ENCODE measurements at regions not wholly inside any gene's neighbourhood (a gene's known extent, or its start where the extent isn't known, plus 50 kb on each side); places are given as distances from the start of the nearest gene placed in this dataset.

DNA sequence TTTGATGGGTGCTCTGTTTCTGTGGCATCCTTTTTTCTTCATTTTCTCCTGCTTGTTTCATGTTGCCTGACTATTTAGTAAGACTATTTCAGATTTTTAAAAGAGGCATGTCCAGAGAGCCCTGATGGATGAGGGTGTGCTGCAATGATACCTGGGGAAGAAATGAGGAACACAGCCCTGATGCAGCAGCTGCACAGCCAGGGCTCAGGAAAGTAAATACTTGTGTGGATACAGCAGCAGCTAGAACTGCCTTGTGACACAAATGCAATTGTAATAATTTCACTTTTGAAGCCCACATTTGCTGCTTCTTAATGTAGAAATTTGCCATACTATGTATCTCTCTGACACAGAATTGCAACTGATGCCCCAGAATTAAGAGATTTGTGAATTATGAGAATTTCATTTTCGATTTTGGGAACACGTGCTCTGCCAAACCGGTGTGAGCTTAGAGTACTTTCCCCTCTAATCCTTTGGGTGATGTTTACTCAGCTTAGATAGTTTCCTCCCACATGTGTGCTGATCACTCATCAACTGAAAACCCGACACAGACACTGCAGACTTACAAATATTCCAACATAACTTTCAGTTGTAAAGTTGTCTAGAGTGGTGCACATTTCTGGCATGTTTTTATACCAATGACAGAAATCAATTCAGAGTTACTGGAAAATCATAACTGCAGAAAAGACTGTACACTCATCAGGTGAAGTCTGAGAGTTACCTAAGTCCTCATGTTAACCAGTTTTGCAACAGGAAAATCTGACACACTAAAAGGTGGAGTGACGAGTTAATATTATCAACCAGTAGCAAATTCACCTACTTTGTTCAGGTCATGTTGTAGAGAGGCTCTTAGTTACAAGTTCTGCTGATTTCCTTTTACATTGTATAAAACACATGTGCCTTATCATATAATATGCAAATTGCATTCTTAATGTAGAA lies 383.4 kb downstream of the CBLN2 start:
- H3K4me3 ChIP-seq (ENCODE audit: low read length): peak overlapping the region; percentile 53
- no peaks in the 10 kb centered on the region for H3K79me2 ChIP-seq (ENCODE audit: low read length)
- peak overlapping the region; percentile 77 for H3K4me2 ChIP-seq (ENCODE audit: low read depth, low read length)
- no peaks in the 10 kb centered on the region for H3K9me2 ChIP-seq (replicated peaks; ENCODE audit: insufficient read depth, low read length)
- no peaks in the 10 kb centered on the region for H3K9me3 ChIP-seq (replicated peaks; ENCODE audit: insufficient read depth, low read length)
- peak; percentile 93 for DNase-seq
- peak overlapping the region; percentile 73 for H2AFZ ChIP-seq (ENCODE audit: low read length)
- TF ChIP-seq EZH2phosphoT487 (IDR thresholded peaks at IDR 0.05; ENCODE audit: low read length): no peak
- TF ChIP-seq, protein P1, sequence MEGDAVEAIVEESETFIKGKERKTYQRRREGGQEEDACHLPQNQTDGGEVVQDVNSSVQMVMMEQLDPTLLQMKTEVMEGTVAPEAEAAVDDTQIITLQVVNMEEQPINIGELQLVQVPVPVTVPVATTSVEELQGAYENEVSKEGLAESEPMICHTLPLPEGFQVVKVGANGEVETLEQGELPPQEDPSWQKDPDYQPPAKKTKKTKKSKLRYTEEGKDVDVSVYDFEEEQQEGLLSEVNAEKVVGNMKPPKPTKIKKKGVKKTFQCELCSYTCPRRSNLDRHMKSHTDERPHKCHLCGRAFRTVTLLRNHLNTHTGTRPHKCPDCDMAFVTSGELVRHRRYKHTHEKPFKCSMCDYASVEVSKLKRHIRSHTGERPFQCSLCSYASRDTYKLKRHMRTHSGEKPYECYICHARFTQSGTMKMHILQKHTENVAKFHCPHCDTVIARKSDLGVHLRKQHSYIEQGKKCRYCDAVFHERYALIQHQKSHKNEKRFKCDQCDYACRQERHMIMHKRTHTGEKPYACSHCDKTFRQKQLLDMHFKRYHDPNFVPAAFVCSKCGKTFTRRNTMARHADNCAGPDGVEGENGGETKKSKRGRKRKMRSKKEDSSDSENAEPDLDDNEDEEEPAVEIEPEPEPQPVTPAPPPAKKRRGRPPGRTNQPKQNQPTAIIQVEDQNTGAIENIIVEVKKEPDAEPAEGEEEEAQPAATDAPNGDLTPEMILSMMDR (IDR thresholded peaks at IDR 0.05; ENCODE audit: low read length): no peak
- no peak for TF ChIP-seq EZH2 (optimal IDR thresholded peaks at IDR 0.05; ENCODE audit: low read depth, low read length)
- peak overlapping the region; percentile 33; the same call in 1 of the 2 replicates for H3K9ac ChIP-seq (ENCODE audit: low read length)
- H3K36me3 ChIP-seq (replicated peaks; ENCODE audit: insufficient read depth, low read length): no peaks in the 10 kb centered on the region
- H3K4me1 ChIP-seq (ENCODE audit: low read length): peaks cover 23% of the 10 kb centered on the region
- H4K20me1 ChIP-seq (ENCODE audit: insufficient read depth, low read length): no peaks in the 10 kb centered on the region
- peak overlapping the region; percentile 80 for H3K27ac ChIP-seq (ENCODE audit: low read length)
- H3K27me3 ChIP-seq (replicated peaks; ENCODE audit: insufficient read depth, low read length): no peaks in the 10 kb centered on the region
- peaks cover 23% of the 10 kb centered on the region for H3F3A ChIP-seq (ENCODE audit: insufficient read depth, low read length)

DNA sequence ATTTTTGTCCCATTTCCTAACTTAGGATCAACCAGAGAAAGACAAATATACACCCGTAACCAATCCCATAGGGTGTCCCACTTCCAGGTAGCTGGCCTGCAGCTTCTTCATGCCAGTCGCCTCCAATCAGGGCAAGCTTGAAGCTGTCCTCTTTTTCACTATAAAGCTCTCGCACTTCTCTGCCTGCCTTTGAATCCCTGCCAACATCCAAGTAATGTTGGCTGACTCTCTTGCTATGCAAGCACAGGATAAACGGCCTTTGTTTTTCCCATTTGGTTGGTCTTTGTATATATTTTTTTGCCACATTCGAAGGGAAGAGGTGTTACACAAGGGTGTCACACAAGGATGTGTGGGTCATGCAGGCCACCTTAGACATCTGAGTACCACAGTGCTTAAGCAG lies 388.8 kb downstream of the CBLN2 start:
- Histone ChIP-seq H4K20me1 (ENCODE audit: insufficient read depth, low read length) (no peaks in the 10 kb centered on the region), H3K27me3 (replicated peaks; ENCODE audit: insufficient read depth, low read length) (no peaks in the 10 kb centered on the region), H3K4me2 (ENCODE audit: low read depth, low read length) (no peak overlapping the region), H3K9me2 (replicated peaks; ENCODE audit: insufficient read depth, low read length) (no peaks in the 10 kb centered on the region), H3K4me3 (ENCODE audit: low read length) (no peak overlapping the region), H3K9ac (ENCODE audit: low read length) (no peak overlapping the region), H2AFZ (ENCODE audit: low read length) (no peak overlapping the region), H3K9me3 (replicated peaks; ENCODE audit: insufficient read depth, low read length) (no peaks in the 10 kb centered on the region), H3F3A (ENCODE audit: insufficient read depth, low read length) (peaks cover 6% of the 10 kb centered on the region), H3K36me3 (replicated peaks; ENCODE audit: insufficient read depth, low read length) (no peaks in the 10 kb centered on the region), H3K4me1 (ENCODE audit: low read length) (peaks cover 10% of the 10 kb centered on the region), H3K79me2 (ENCODE audit: low read length) (no peaks in the 10 kb centered on the region), H3K27ac (ENCODE audit: low read length) (no peak overlapping the region)
- no peak for TF ChIP-seq EZH2 (optimal IDR thresholded peaks at IDR 0.05; ENCODE audit: low read depth, low read length)
- TF ChIP-seq, protein P1 (IDR thresholded peaks at IDR 0.05; ENCODE audit: low read length): no peak
- no peak for TF ChIP-seq EZH2phosphoT487 (IDR thresholded peaks at IDR 0.05; ENCODE audit: low read length)
- DNase-seq: no peak

DNA sequence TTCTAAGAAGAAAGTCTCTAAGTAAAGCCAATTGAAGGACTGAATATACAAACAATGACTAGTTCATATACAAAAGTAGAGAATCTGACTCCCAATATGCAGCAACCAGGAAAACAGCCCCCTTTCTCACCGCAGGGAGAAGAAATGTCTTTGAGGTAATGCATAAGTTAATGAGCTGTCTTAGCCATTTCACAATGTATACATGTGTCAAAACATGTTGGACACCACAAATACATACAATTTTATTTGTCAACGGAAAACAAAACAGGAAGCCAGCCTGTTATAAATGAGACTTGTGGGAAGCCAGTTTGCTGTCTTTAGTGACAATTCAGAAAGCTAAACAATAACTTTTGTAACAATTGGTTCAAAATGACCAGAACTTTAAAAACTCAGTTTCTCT lies 389.2 kb downstream of the CBLN2 start:
- no peaks in the 10 kb centered on the region for H3K79me2 ChIP-seq (ENCODE audit: low read length)
- no peaks in the 10 kb centered on the region for H4K20me1 ChIP-seq (ENCODE audit: insufficient read depth, low read length)
- peaks cover 8% of the 10 kb centered on the region; the same call in 1 of the 2 replicates for H3K4me1 ChIP-seq (ENCODE audit: low read length)
- no peaks in the 10 kb centered on the region for H3K9me2 ChIP-seq (replicated peaks; ENCODE audit: insufficient read depth, low read length)
- H3K36me3 ChIP-seq (replicated peaks; ENCODE audit: insufficient read depth, low read length): no peaks in the 10 kb centered on the region
- H2AFZ ChIP-seq (ENCODE audit: low read length): no peak overlapping the region
- no peak for DNase-seq
- peaks cover 2% of the 10 kb centered on the region; the same call in 1 of the 2 replicates for H3F3A ChIP-seq (ENCODE audit: insufficient read depth, low read length)
- no peak overlapping the region for H3K4me2 ChIP-seq (ENCODE audit: low read depth, low read length)
- no peaks in the 10 kb centered on the region for H3K27me3 ChIP-seq (replicated peaks; ENCODE audit: insufficient read depth, low read length)
- no peaks in the 10 kb centered on the region for H3K9me3 ChIP-seq (replicated peaks; ENCODE audit: insufficient read depth, low read length)
- TF ChIP-seq, protein P1 (IDR thresholded peaks at IDR 0.05; ENCODE audit: low read length): no peak
- TF ChIP-seq EZH2 (optimal IDR thresholded peaks at IDR 0.05; ENCODE audit: low read depth, low read length): no peak
- no peak for TF ChIP-seq EZH2phosphoT487 (IDR thresholded peaks at IDR 0.05; ENCODE audit: low read length)
- no peak overlapping the region for H3K9ac ChIP-seq (ENCODE audit: low read length)
- H3K4me3 ChIP-seq (ENCODE audit: low read length): no peak overlapping the region
- H3K27ac ChIP-seq (ENCODE audit: low read length): no peak overlapping the region
